ENCODE measurements at regions not wholly inside any gene's neighbourhood (a gene's known extent, or its start where the extent isn't known, plus 50 kb on each side); places are given as distances from the start of the nearest gene placed in this dataset.

- peak; percentile 59 for DNase-seq
- no peak overlapping the region for H3K9ac ChIP-seq
- no peaks in the 10 kb centered on the region for H3K27me3 ChIP-seq (replicated peaks; ENCODE audit: insufficient read depth)
- no peaks in the 10 kb centered on the region for H3F3A ChIP-seq (ENCODE audit: insufficient read depth)
- H3K36me3 ChIP-seq (ENCODE audit: low read depth) = no peaks in the 10 kb centered on the region
- no peaks in the 10 kb centered on the region for H3K9me3 ChIP-seq (ENCODE audit: low read depth)
- no peaks in the 10 kb centered on the region for H3K9me2 ChIP-seq (ENCODE audit: insufficient read depth)
- peak overlapping the region; percentile 25 for H3K27ac ChIP-seq
- 91 to 98% methylated on average over 4 of the region's 4 CpGs for WGBS, 2 experiments (ENCODE audit: low coverage in 1 of 2, low lambda C conversion rate in 2 of 2, missing lambda C conversion rate in 2 of 2)
- TF ChIP-seq EZH2phosphoT487 (IDR thresholded peaks at IDR 0.05; ENCODE audit: insufficient read depth, low read depth) (no peak), EZH2 (IDR thresholded peaks at IDR 0.05; ENCODE audit: insufficient read depth, poor library complexity, severe bottlenecking) (no peak)
- peaks cover 12% of the 10 kb centered on the region for H3K4me1 ChIP-seq (ENCODE audit: insufficient read depth)
- no peak overlapping the region for H3K4me2 ChIP-seq (ENCODE audit: unreplicated experiment)
- peak overlapping the region; percentile 3; the same call in 1 of the 2 replicates for H2AFZ ChIP-seq
- H3K79me2 ChIP-seq (ENCODE audit: insufficient read depth) = no peaks in the 10 kb centered on the region
- H3K4me3 ChIP-seq = no peak overlapping the region
- in situ Hi-C loops (cut with MboI) = no loop called here
- no peaks in the 10 kb centered on the region for H4K20me1 ChIP-seq (ENCODE audit: insufficient read depth)
These were observed 273.9 kb downstream of the NPR3 start for GRCh38 chr5:32984851-32985610.

- H3K9me2 ChIP-seq (ENCODE audit: insufficient read depth) = no peaks in the 10 kb centered on the region
- no peak overlapping the region for H3K4me3 ChIP-seq
- no peak overlapping the region for H3K27ac ChIP-seq
- H2AFZ ChIP-seq = no peak overlapping the region
- in situ Hi-C loops (cut with MboI) = no loop called here
- H3F3A ChIP-seq (ENCODE audit: insufficient read depth) = no peaks in the 10 kb centered on the region
- no peak for DNase-seq
- no peaks in the 10 kb centered on the region for H3K36me3 ChIP-seq (ENCODE audit: low read depth)
- no peaks in the 10 kb centered on the region for H3K79me2 ChIP-seq (ENCODE audit: insufficient read depth)
- no peak overlapping the region for H3K9ac ChIP-seq
- no peaks in the 10 kb centered on the region for H3K9me3 ChIP-seq (ENCODE audit: low read depth)
- H3K4me2 ChIP-seq (ENCODE audit: unreplicated experiment) = no peak overlapping the region
- peaks cover 6% of the 10 kb centered on the region; the same call in 1 of the 2 replicates for H3K4me1 ChIP-seq (ENCODE audit: insufficient read depth)
- H4K20me1 ChIP-seq (ENCODE audit: insufficient read depth) = no peaks in the 10 kb centered on the region
- H3K27me3 ChIP-seq (replicated peaks; ENCODE audit: insufficient read depth) = no peaks in the 10 kb centered on the region
- TF ChIP-seq EZH2phosphoT487 (IDR thresholded peaks at IDR 0.05; ENCODE audit: insufficient read depth, low read depth) (no peak), EZH2 (IDR thresholded peaks at IDR 0.05; ENCODE audit: insufficient read depth, poor library complexity, severe bottlenecking) (no peak)
- 90 to 93% methylated on average over 5 of the region's 5 CpGs for WGBS, 2 experiments (ENCODE audit: low coverage in 1 of 2, low lambda C conversion rate in 2 of 2, missing lambda C conversion rate in 2 of 2)
These were observed 278.7 kb downstream of the NPR3 start for GRCh38 chr5:32989815-32990214.

GRCh38 chr5:32990593-32991420 is 279.7 kb downstream of the NPR3 start:
- no peaks in the 10 kb centered on the region for H3K4me1 ChIP-seq (ENCODE audit: insufficient read depth)
- no peaks in the 10 kb centered on the region for H3K36me3 ChIP-seq (ENCODE audit: low read depth)
- TF ChIP-seq EZH2 (IDR thresholded peaks at IDR 0.05; ENCODE audit: insufficient read depth, poor library complexity, severe bottlenecking) (no peak), EZH2phosphoT487 (IDR thresholded peaks at IDR 0.05; ENCODE audit: insufficient read depth, low read depth) (no peak)
- no peaks in the 10 kb centered on the region for H4K20me1 ChIP-seq (ENCODE audit: insufficient read depth)
- H3F3A ChIP-seq (ENCODE audit: insufficient read depth) = no peaks in the 10 kb centered on the region
- no peak overlapping the region for H2AFZ ChIP-seq
- H3K9ac ChIP-seq = no peak overlapping the region
- DNase-seq = no peak
- no peaks in the 10 kb centered on the region for H3K79me2 ChIP-seq (ENCODE audit: insufficient read depth)
- in situ Hi-C loops (cut with MboI) = no loop called here
- no peaks in the 10 kb centered on the region for H3K9me2 ChIP-seq (ENCODE audit: insufficient read depth)
- no peaks in the 10 kb centered on the region for H3K9me3 ChIP-seq (ENCODE audit: low read depth)
- WGBS, 2 experiments (ENCODE audit: low coverage in 1 of 2, low lambda C conversion rate in 2 of 2, missing lambda C conversion rate in 2 of 2) = 93 to 97% methylated on average over 13 of the region's 13 CpGs
- no peak overlapping the region for H3K4me3 ChIP-seq
- H3K27ac ChIP-seq = no peak overlapping the region
- no peak overlapping the region for H3K4me2 ChIP-seq (ENCODE audit: unreplicated experiment)
- no peaks in the 10 kb centered on the region for H3K27me3 ChIP-seq (replicated peaks; ENCODE audit: insufficient read depth)

GRCh38 chr5:32991421-32991815 is 280.3 kb downstream of the NPR3 start:
- no peaks in the 10 kb centered on the region for H4K20me1 ChIP-seq (ENCODE audit: insufficient read depth)
- in situ Hi-C loops (cut with MboI) = no loop called here
- H3K9me3 ChIP-seq (ENCODE audit: low read depth) = no peaks in the 10 kb centered on the region
- WGBS, 2 experiments (ENCODE audit: low coverage in 1 of 2, low lambda C conversion rate in 2 of 2, missing lambda C conversion rate in 2 of 2) = 94% methylated on average over 9 of the region's 9 CpGs
- H3K4me1 ChIP-seq (ENCODE audit: insufficient read depth) = no peaks in the 10 kb centered on the region
- no peak for DNase-seq
- no peaks in the 10 kb centered on the region for H3K79me2 ChIP-seq (ENCODE audit: insufficient read depth)
- TF ChIP-seq EZH2phosphoT487 (IDR thresholded peaks at IDR 0.05; ENCODE audit: insufficient read depth, low read depth) (no peak), EZH2 (IDR thresholded peaks at IDR 0.05; ENCODE audit: insufficient read depth, poor library complexity, severe bottlenecking) (no peak)
- no peaks in the 10 kb centered on the region for H3K27me3 ChIP-seq (replicated peaks; ENCODE audit: insufficient read depth)
- no peak overlapping the region for H3K9ac ChIP-seq
- no peaks in the 10 kb centered on the region for H3K9me2 ChIP-seq (ENCODE audit: insufficient read depth)
- no peaks in the 10 kb centered on the region for H3F3A ChIP-seq (ENCODE audit: insufficient read depth)
- H3K4me3 ChIP-seq = no peak overlapping the region
- H3K27ac ChIP-seq = no peak overlapping the region
- H3K4me2 ChIP-seq (ENCODE audit: unreplicated experiment) = no peak overlapping the region
- no peak overlapping the region for H2AFZ ChIP-seq
- H3K36me3 ChIP-seq (ENCODE audit: low read depth) = no peaks in the 10 kb centered on the region
